ENCODE measurements at regions not wholly inside any gene's neighbourhood (a gene's known extent, or its start where the extent isn't known, plus 50 kb on each side); places are given as distances from the start of the nearest gene placed in this dataset.

DNA sequence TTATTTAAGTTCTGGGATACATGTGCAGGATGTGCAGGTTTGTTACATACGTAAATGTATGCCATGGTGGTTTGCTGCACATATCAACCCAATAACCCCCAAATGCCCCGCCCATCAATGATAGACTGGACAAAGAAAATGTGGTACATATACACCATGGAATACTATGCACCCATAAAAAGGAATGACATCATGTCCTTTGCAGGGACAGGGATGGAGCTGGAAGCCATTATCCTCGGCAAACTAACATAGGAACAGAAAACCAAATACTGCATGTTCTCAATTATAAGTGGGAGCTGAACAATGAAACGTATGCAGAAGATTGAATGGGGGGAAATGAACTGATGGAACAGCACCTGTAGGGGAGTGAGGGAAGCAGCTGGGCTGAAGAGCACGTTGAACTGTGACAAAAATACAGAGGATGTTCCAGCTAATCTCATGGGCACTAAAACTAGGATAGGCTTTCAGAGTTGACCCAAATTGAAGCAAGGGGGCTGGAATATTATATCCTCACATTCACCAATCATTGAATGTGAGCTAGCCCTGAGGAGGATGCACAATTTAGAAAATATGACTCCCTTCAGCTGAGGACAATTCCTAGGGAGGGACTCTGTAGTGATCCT lies 70.5 kb upstream of the OSMR start:
- Histone ChIP-seq H3K9ac (ENCODE audit: low read length) (no peak overlapping the region), H3K27ac (ENCODE audit: low read depth, low read length) (no peak overlapping the region), H3K4me3 (ENCODE audit: insufficient read depth, low read depth, low read length) (no peak overlapping the region), H3K79me2 (ENCODE audit: insufficient read depth, low read length) (no peaks in the 10 kb centered on the region), H4K20me1 (ENCODE audit: insufficient read depth, low read length) (no peaks in the 10 kb centered on the region), H3K4me2 (ENCODE audit: low read length) (no peak overlapping the region), H3K36me3 (ENCODE audit: insufficient read depth, low read length) (no peaks in the 10 kb centered on the region), H3K9me3 (ENCODE audit: insufficient read depth, low read depth, low read length) (no peaks in the 10 kb centered on the region), H3K4me1 (ENCODE audit: insufficient read depth, low read length) (no peaks in the 10 kb centered on the region), H3K27me3 (ENCODE audit: insufficient read depth, low read length) (peaks cover 3% of the 10 kb centered on the region), H2AFZ (ENCODE audit: low read depth, low read length) (no peak overlapping the region)
- Mint-ChIP-seq H3K36me3 (ENCODE audit: low read depth, unreplicated experiment) (no peaks in the 10 kb centered on the region), H3K4me1 (ENCODE audit: low read depth, unreplicated experiment) (no peaks in the 10 kb centered on the region), H3K27me3 (ENCODE audit: low read depth, unreplicated experiment) (peaks cover 7% of the 10 kb centered on the region), H3K9me3 (ENCODE audit: unreplicated experiment) (peaks cover 6% of the 10 kb centered on the region), H3K4me3 (ENCODE audit: unreplicated experiment) (no peak overlapping the region), H3K27ac (ENCODE audit: unreplicated experiment) (no peak overlapping the region)
- FAIRE-seq (no peak), DNase-seq (ENCODE audit: low read depth) (no peak)
- TF ChIP-seq EZH2 (IDR thresholded peaks at IDR 0.05; ENCODE audit: insufficient read depth, low read length) (no peak), CTCF (IDR thresholded peaks at IDR 0.05; ENCODE audit: insufficient read depth, low read depth, low read length) (no peak)

DNA sequence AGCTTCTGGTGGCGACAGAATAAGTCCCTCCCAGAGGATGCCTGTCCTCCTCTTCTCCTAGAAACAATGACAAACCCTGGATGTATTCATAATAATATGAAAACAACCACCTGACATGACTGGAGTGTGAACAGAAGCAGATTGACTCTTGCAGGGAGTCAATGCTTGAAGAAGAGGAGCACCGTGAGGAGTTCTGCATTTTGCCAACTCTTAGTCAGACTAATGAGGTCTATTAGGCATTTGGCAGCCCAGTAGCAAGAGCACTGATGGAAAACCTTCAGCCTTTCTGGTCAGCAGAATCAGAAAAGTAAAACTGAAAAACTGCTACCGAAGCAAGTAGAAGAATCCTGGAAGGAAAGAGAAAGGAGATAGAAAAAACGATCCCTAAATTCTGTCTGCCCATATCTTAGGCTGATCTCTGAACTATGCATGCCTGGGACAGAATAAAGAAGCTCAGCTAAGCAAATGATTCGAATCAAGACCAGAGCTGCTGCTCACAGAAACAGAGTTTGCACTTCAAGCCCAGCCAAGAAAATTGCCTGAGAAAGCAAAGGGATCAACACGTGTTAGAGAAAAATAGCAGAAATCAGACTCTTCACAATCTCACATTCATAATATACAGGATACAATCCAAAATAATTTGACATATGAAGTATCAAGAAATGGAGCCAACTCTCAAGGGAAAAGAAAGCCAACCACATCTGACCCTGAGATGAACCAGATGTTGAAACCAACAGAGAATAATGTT lies 69.5 kb upstream of the OSMR start:
- peaks cover 11% of the 10 kb centered on the region for H3K9me3 Mint-ChIP-seq (ENCODE audit: unreplicated experiment)
- no peaks in the 10 kb centered on the region for H3K36me3 Mint-ChIP-seq (ENCODE audit: low read depth, unreplicated experiment)
- no peak overlapping the region for H3K27ac Mint-ChIP-seq (ENCODE audit: unreplicated experiment)
- H3K4me1 Mint-ChIP-seq (ENCODE audit: low read depth, unreplicated experiment), result no peaks in the 10 kb centered on the region
- H3K9me3 ChIP-seq (ENCODE audit: insufficient read depth, low read depth, low read length), result no peaks in the 10 kb centered on the region
- no peak overlapping the region for H3K9ac ChIP-seq (ENCODE audit: low read length)
- no peaks in the 10 kb centered on the region for H3K79me2 ChIP-seq (ENCODE audit: insufficient read depth, low read length)
- TF ChIP-seq CTCF (IDR thresholded peaks at IDR 0.05; ENCODE audit: insufficient read depth, low read depth, low read length) (no peak), EZH2 (IDR thresholded peaks at IDR 0.05; ENCODE audit: insufficient read depth, low read length) (no peak)
- FAIRE-seq (no peak), DNase-seq (ENCODE audit: low read depth) (no peak)
- H3K27me3 ChIP-seq (ENCODE audit: insufficient read depth, low read length), result peaks cover 3% of the 10 kb centered on the region
- no peaks in the 10 kb centered on the region for H4K20me1 ChIP-seq (ENCODE audit: insufficient read depth, low read length)
- peaks cover 5% of the 10 kb centered on the region for H3K27me3 Mint-ChIP-seq (ENCODE audit: low read depth, unreplicated experiment)
- H3K4me3 Mint-ChIP-seq (ENCODE audit: unreplicated experiment), result no peak overlapping the region
- H3K36me3 ChIP-seq (ENCODE audit: insufficient read depth, low read length), result no peaks in the 10 kb centered on the region
- H2AFZ ChIP-seq (ENCODE audit: low read depth, low read length), result no peak overlapping the region
- H3K4me2 ChIP-seq (ENCODE audit: low read length), result no peak overlapping the region
- H3K27ac ChIP-seq (ENCODE audit: low read depth, low read length), result no peak overlapping the region
- H3K4me3 ChIP-seq (ENCODE audit: insufficient read depth, low read depth, low read length), result no peak overlapping the region
- H3K4me1 ChIP-seq (ENCODE audit: insufficient read depth, low read length), result peaks cover 5% of the 10 kb centered on the region

- H3K36me3 ChIP-seq (ENCODE audit: insufficient read depth, low read length), result no peaks in the 10 kb centered on the region
- no peak for TF ChIP-seq CTCF (IDR thresholded peaks at IDR 0.05; ENCODE audit: insufficient read depth, low read depth, low read length)
- no peak for TF ChIP-seq EZH2 (IDR thresholded peaks at IDR 0.05; ENCODE audit: insufficient read depth, low read length)
- H4K20me1 ChIP-seq (ENCODE audit: insufficient read depth, low read length), result no peaks in the 10 kb centered on the region
- Mint-ChIP-seq H3K36me3 (ENCODE audit: low read depth, unreplicated experiment) (no peaks in the 10 kb centered on the region), H3K9me3 (ENCODE audit: unreplicated experiment) (peaks cover 9% of the 10 kb centered on the region), H3K4me3 (ENCODE audit: unreplicated experiment) (no peak overlapping the region), H3K27me3 (ENCODE audit: low read depth, unreplicated experiment) (peaks cover 5% of the 10 kb centered on the region), H3K4me1 (ENCODE audit: low read depth, unreplicated experiment) (peaks cover under 1% of the 10 kb centered on the region), H3K27ac (ENCODE audit: unreplicated experiment) (no peak overlapping the region)
- H3K27me3 ChIP-seq (ENCODE audit: insufficient read depth, low read length), result peaks cover 3% of the 10 kb centered on the region
- no peak overlapping the region for H3K27ac ChIP-seq (ENCODE audit: low read depth, low read length)
- DNase-seq (ENCODE audit: low read depth) (no peak), FAIRE-seq (no peak)
- H3K79me2 ChIP-seq (ENCODE audit: insufficient read depth, low read length), result no peaks in the 10 kb centered on the region
- peaks cover 7% of the 10 kb centered on the region for H3K4me1 ChIP-seq (ENCODE audit: insufficient read depth, low read length)
- H2AFZ ChIP-seq (ENCODE audit: low read depth, low read length), result no peak overlapping the region
- no peak overlapping the region for H3K4me2 ChIP-seq (ENCODE audit: low read length)
- H3K4me3 ChIP-seq (ENCODE audit: insufficient read depth, low read depth, low read length), result no peak overlapping the region
- no peaks in the 10 kb centered on the region for H3K9me3 ChIP-seq (ENCODE audit: insufficient read depth, low read depth, low read length)
- no peak overlapping the region for H3K9ac ChIP-seq (ENCODE audit: low read length)
Observed at GRCh38 chr5:38777111-38777510, 68.7 kb upstream of the OSMR start.

Measured in astrocyte (in vitro differentiated cells and primary cell).